ENCODE measurements at regions not wholly inside any gene's neighbourhood (a gene's known extent, or its start where the extent isn't known, plus 50 kb on each side); places are given as distances from the start of the nearest gene placed in this dataset.

DNA sequence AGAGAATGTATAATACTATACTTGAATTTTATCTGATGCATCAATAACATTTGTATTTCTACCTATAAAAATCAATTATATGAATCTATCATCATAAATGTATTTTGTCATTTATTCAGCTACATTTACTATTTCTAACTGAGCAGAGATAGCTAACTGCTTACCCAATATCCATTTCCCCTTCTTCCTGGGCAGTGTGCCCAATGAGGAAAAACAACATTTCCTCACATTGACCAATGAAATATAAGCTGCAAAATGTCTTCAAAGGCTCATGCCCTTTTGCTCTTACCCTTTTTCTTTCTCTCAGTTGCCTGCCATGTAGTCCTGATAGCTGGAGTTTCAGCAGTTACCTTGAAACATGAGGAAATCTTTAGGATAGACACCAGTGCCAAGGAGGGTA is 385.8 kb upstream of the PCSK5 start:
- DNase-seq (ENCODE audit: low spot score), result no peak
- Histone ChIP-seq H3K27ac (no peak overlapping the region), H3K4me3 (no peak overlapping the region)
- TF ChIP-seq CTCF (IDR thresholded peaks at IDR 0.05), result no peak

DNA sequence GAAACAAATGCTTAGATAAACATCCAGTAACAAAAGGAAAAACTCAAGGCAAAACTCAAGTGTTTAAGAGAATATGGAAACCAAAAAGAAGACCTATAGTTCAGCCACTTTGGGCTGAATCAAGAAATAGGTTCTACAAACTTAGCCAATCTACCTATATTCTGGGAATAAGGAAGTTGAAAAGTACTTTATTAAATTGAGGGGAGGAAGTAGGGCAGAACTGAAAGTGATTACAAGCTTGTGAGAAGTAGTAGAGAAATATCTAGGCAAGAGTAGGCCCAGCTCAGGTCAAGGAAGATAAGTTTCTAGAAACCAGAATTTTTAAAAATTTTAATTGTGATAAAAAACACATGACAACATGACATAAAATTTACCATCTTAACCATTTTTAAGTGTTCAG is 384.8 kb upstream of the PCSK5 start:
- no peak for DNase-seq (ENCODE audit: low spot score)
- no peak for TF ChIP-seq CTCF (IDR thresholded peaks at IDR 0.05)
- Histone ChIP-seq H3K4me3 (no peak overlapping the region), H3K27ac (no peak overlapping the region)

GRCh38 chr9:75529463-75529862 is 361.0 kb upstream of the PCSK5 start:
- no peak for TF ChIP-seq CTCF (IDR thresholded peaks at IDR 0.05)
- Histone ChIP-seq H3K27ac (no peak overlapping the region), H3K4me3 (no peak overlapping the region)
- DNase-seq (ENCODE audit: low spot score), result no peak

GRCh38 chr9:75531588-75531987 is 358.9 kb upstream of the PCSK5 start:
- Histone ChIP-seq H3K4me3 (no peak overlapping the region), H3K27ac (no peak overlapping the region)
- no peak for TF ChIP-seq CTCF (IDR thresholded peaks at IDR 0.05)
- DNase-seq (ENCODE audit: low spot score), result no peak

- no peak overlapping the region for H3K27ac ChIP-seq
- no peak for DNase-seq (ENCODE audit: low spot score)
- TF ChIP-seq CTCF (IDR thresholded peaks at IDR 0.05), result no peak
- H3K4me3 ChIP-seq, result no peak overlapping the region
Measured at GRCh38 chr9:75532233-75533050, 358.0 kb upstream of the PCSK5 start.

DNA sequence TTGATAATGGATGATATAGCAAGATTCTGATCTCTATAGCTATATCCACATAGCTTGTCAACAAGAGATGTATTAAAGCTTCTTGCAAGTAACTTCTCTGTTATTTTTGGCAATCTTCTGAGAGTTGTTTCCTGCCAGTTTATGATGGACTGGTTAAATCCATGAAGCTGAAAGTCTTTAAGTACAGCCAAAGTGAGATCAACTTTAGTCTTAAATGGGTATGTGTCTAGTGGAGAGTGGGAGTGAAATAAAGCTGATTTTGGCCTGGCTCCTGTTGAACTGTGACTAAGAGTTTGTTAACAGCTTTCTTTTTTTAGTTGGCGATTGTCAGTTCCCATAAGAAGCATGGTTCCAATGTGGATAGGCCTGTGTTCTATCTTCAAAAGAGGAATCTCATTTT is 350.9 kb upstream of the PCSK5 start:
- no peak for DNase-seq (ENCODE audit: low spot score)
- peak overlapping the region in 1 of 2 donors; percentile 31 for H3K27ac ChIP-seq
- H3K4me3 ChIP-seq, result no peak overlapping the region
- TF ChIP-seq CTCF (IDR thresholded peaks at IDR 0.05), result no peak

DNA sequence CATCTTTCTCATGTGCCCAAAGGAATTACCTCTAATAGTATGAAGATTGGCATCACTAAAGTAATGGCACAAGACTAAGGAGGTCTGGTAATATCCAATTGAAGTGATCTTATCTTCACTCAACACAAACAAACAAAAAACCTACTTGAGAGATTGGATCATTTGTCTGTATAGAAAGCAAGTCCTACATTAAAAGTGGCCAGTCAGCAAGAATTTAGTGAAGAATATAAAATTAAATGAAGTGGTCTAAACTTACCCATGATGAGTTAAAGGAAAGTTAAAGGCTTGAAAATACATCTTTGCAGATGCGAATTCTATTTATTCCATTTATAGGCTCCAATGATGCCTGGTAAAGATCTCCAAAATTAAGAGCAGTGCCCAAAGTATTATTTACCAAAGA is 350.3 kb upstream of the PCSK5 start:
- no peak for DNase-seq (ENCODE audit: low spot score)
- no peak overlapping the region for H3K4me3 ChIP-seq
- no peak for TF ChIP-seq CTCF (IDR thresholded peaks at IDR 0.05)
- no peak overlapping the region for H3K27ac ChIP-seq
